ENCODE measurements at regions not wholly inside any gene's neighbourhood (a gene's known extent, or its start where the extent isn't known, plus 50 kb on each side); places are given as distances from the start of the nearest gene placed in this dataset.

DNA sequence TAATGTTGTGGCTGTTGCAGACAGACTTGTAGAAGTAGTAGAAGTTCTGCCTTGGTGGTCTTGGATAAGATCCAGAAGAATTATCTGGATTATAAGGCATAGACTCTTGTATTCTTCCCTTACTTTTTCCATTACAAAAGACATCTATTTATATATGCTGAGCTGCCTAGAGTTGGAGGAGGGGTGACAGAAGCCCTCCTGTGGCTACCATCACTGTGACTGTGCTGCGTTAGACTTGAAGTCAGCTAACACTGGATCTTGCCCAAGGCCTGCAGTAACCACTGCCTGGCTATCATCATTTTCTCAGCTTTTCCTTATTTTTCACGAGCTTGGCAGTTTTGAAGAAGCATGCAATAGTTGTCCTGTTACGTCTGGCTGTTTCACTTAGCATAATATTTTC, 684.8 kb upstream of the BCHE start:
- TF ChIP-seq, protein P1, sequence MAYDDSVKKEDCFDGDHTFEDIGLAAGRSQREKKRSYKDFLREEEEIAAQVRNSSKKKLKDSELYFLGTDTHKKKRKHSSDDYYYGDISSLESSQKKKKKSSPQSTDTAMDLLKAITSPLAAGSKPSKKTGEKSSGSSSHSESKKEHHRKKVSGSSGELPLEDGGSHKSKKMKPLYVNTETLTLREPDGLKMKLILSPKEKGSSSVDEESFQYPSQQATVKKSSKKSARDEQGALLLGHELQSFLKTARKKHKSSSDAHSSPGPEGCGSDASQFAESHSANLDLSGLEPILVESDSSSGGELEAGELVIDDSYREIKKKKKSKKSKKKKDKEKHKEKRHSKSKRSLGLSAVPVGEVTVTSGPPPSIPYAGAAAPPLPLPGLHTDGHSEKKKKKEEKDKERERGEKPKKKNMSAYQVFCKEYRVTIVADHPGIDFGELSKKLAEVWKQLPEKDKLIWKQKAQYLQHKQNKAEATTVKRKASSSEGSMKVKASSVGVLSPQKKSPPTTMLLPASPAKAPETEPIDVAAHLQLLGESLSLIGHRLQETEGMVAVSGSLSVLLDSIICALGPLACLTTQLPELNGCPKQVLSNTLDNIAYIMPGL (CRISPR knock-in tag; IDR thresholded peaks at IDR 0.05; ENCODE audit: borderline replicate concordance), result no peak
- TF ChIP-seq CTCF (IDR thresholded peaks at IDR 0.05) (no peak), RARB (CRISPR knock-in tag; IDR thresholded peaks at IDR 0.05) (no peak), EP300 (IDR thresholded peaks at IDR 0.05) (no peak), NFE2L2 (conservative IDR thresholded peaks at IDR 0.05; ENCODE audit: low read length) (no peak), NPAS2 (CRISPR knock-in tag; IDR thresholded peaks at IDR 0.05; ENCODE audit: borderline replicate concordance) (no peak), GATA3 (IDR thresholded peaks at IDR 0.05; ENCODE audit: borderline replicate concordance) (no peak), BHLHE40 (IDR thresholded peaks at IDR 0.05; ENCODE audit: low read depth, low read length) (no peak)
